ENCODE measurements at regions not wholly inside any gene's neighbourhood (a gene's known extent, or its start where the extent isn't known, plus 50 kb on each side); places are given as distances from the start of the nearest gene placed in this dataset.

DNA sequence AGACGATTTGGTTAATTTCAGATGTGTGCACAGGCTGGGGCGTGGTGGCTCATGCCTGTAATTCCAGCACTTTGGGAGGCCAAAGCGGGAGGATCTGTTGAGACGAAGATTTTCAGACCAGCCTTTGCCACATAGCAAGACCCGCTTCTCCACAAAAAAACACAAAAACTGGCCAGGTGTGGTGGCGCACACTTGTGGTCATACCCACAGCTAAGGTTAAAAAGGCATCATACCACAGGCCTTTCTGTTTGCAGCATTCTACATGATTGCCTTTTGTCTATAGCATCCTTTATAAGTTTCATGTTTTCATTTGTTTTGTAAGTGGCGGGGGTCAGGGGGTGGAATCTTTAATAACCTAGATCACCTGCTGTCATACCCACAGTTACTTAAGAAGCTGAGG, 239.9 kb upstream of the NOX3 start (continued):
- TF ChIP-seq, protein P1, sequence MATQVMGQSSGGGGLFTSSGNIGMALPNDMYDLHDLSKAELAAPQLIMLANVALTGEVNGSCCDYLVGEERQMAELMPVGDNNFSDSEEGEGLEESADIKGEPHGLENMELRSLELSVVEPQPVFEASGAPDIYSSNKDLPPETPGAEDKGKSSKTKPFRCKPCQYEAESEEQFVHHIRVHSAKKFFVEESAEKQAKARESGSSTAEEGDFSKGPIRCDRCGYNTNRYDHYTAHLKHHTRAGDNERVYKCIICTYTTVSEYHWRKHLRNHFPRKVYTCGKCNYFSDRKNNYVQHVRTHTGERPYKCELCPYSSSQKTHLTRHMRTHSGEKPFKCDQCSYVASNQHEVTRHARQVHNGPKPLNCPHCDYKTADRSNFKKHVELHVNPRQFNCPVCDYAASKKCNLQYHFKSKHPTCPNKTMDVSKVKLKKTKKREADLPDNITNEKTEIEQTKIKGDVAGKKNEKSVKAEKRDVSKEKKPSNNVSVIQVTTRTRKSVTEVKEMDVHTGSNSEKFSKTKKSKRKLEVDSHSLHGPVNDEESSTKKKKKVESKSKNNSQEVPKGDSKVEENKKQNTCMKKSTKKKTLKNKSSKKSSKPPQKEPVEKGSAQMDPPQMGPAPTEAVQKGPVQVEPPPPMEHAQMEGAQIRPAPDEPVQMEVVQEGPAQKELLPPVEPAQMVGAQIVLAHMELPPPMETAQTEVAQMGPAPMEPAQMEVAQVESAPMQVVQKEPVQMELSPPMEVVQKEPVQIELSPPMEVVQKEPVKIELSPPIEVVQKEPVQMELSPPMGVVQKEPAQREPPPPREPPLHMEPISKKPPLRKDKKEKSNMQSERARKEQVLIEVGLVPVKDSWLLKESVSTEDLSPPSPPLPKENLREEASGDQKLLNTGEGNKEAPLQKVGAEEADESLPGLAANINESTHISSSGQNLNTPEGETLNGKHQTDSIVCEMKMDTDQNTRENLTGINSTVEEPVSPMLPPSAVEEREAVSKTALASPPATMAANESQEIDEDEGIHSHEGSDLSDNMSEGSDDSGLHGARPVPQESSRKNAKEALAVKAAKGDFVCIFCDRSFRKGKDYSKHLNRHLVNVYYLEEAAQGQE (IDR thresholded peaks at IDR 0.05; ENCODE audit: unreplicated experiment): no peak
- TF ChIP-seq NANOG (IDR thresholded peaks at IDR 0.05; ENCODE audit: borderline replicate concordance): no peak
- no peak for TF ChIP-seq CREB1 (CRISPR knock-in tag; IDR thresholded peaks at IDR 0.05; ENCODE audit: low read depth)
- TF ChIP-seq EZH2phosphoT487 (IDR thresholded peaks at IDR 0.05; ENCODE audit: unreplicated experiment): no peak
- TF ChIP-seq POLR2AphosphoS5 (IDR thresholded peaks at IDR 0.05; ENCODE audit: low read depth): no peak
- no peak for TF ChIP-seq JUNB (IDR thresholded peaks at IDR 0.05; ENCODE audit: unreplicated experiment)
- no peak for TF ChIP-seq ZNF331 (CRISPR knock-in tag; IDR thresholded peaks at IDR 0.05; ENCODE audit: low read depth)
- TF ChIP-seq CTCF (conservative IDR thresholded peaks at IDR 0.05; ENCODE audit: low read depth in 2 of 2): no peak
- no peak for TF ChIP-seq ETS1 (IDR thresholded peaks at IDR 0.05)
- no peak for TF ChIP-seq EZH2 (IDR thresholded peaks at IDR 0.05; ENCODE audit: low read depth, unreplicated experiment)

DNA sequence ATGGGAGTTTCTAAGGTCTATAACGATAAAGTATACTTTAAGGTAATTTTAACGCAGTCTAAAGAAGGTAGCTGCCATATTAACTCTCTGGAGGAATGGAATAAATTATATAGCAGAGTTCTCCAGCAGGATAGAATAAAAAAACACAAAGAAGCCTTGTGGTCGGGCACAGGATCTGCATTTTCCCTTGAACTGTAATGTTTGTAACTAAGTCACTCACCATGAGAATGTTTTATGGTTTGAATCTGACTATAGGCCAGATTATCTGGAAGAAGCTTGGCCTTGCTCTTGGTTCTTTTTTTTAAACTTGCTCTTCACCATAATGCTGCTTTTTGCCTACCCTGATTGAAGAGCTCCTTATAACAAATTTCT, 238.8 kb upstream of the NOX3 start:
- ATAC-seq (no peak), DNase-seq (ENCODE audit: low spot score) (no peak)
- Histone ChIP-seq H4K20me1 (replicated peaks; ENCODE audit: insufficient read depth) (no peaks in the 10 kb centered on the region), H2AFZ (no peak overlapping the region), H3F3A (replicated peaks; ENCODE audit: low read depth) (no peaks in the 10 kb centered on the region), H3K79me2 (replicated peaks; ENCODE audit: insufficient read depth) (no peaks in the 10 kb centered on the region), H3K4me2 (no peak overlapping the region), H3K4me1 (ENCODE audit: insufficient read depth) (no peaks in the 10 kb centered on the region), H3K27ac (ENCODE audit: low read depth) (no peak overlapping the region), H3K36me3 (ENCODE audit: insufficient read depth) (no peaks in the 10 kb centered on the region), H3K27me3 (ENCODE audit: insufficient read depth) (no peaks in the 10 kb centered on the region), H3K9me2 (ENCODE audit: insufficient read depth) (0 out of 2 replicates have a peak, but pooled peaks cover 3% of the 10 kb centered on the region), H3K4me3 (no peak overlapping the region)
- H3K4me1 Mint-ChIP-seq: no peaks in the 10 kb centered on the region
- H3K27me3 Mint-ChIP-seq (ENCODE audit: insufficient read depth, low read depth, poor library complexity): peaks cover 2% of the 10 kb centered on the region
- no peak overlapping the region for H3K27ac Mint-ChIP-seq
- H3K36me3 Mint-ChIP-seq (ENCODE audit: low read depth): no peaks in the 10 kb centered on the region
- no peak overlapping the region for H3K4me3 Mint-ChIP-seq
- H3K9me3 Mint-ChIP-seq: no peaks in the 10 kb centered on the region
- TF ChIP-seq ETS1 (IDR thresholded peaks at IDR 0.05): no peak
- no peak for TF ChIP-seq ZNF114 (CRISPR knock-in tag; IDR thresholded peaks at IDR 0.05)
- TF ChIP-seq CREB1 (CRISPR knock-in tag; IDR thresholded peaks at IDR 0.05; ENCODE audit: low read depth): no peak
- TF ChIP-seq, protein P2, sequence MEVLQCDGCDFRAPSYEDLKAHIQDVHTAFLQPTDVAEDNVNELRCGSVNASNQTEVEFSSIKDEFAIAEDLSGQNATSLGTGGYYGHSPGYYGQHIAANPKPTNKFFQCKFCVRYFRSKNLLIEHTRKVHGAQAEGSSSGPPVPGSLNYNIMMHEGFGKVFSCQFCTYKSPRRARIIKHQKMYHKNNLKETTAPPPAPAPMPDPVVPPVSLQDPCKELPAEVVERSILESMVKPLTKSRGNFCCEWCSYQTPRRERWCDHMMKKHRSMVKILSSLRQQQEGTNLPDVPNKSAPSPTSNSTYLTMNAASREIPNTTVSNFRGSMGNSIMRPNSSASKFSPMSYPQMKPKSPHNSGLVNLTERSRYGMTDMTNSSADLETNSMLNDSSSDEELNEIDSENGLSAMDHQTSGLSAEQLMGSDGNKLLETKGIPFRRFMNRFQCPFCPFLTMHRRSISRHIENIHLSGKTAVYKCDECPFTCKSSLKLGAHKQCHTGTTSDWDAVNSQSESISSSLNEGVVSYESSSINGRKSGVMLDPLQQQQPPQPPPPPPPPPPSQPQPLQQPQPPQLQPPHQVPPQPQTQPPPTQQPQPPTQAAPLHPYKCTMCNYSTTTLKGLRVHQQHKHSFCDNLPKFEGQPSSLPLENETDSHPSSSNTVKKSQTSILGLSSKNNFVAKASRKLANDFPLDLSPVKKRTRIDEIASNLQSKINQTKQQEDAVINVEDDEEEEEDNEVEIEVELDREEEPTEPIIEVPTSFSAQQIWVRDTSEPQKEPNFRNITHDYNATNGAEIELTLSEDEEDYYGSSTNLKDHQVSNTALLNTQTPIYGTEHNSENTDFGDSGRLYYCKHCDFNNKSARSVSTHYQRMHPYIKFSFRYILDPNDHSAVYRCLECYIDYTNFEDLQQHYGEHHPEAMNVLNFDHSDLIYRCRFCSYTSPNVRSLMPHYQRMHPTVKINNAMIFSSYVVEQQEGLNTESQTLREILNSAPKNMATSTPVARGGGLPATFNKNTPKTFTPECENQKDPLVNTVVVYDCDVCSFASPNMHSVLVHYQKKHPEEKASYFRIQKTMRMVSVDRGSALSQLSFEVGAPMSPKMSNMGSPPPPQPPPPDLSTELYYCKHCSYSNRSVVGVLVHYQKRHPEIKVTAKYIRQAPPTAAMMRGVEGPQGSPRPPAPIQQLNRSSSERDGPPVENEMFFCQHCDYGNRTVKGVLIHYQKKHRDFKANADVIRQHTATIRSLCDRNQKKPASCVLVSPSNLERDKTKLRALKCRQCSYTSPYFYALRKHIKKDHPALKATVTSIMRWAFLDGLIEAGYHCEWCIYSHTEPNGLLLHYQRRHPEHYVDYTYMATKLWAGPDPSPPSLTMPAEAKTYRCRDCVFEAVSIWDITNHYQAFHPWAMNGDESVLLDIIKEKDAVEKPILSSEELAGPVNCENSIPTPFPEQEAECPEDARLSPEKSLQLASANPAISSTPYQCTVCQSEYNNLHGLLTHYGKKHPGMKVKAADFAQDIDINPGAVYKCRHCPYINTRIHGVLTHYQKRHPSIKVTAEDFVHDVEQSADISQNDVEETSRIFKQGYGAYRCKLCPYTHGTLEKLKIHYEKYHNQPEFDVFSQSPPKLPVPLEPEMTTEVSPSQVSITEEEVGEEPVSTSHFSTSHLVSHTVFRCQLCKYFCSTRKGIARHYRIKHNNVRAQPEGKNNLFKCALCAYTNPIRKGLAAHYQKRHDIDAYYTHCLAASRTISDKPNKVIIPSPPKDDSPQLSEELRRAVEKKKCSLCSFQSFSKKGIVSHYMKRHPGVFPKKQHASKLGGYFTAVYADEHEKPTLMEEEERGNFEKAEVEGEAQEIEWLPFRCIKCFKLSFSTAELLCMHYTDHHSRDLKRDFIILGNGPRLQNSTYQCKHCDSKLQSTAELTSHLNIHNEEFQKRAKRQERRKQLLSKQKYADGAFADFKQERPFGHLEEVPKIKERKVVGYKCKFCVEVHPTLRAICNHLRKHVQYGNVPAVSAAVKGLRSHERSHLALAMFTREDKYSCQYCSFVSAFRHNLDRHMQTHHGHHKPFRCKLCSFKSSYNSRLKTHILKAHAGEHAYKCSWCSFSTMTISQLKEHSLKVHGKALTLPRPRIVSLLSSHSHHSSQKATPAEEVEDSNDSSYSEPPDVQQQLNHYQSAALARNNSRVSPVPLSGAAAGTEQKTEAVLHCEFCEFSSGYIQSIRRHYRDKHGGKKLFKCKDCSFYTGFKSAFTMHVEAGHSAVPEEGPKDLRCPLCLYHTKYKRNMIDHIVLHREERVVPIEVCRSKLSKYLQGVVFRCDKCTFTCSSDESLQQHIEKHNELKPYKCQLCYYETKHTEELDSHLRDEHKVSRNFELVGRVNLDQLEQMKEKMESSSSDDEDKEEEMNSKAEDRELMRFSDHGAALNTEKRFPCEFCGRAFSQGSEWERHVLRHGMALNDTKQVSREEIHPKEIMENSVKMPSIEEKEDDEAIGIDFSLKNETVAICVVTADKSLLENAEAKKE (CRISPR knock-in tag; IDR thresholded peaks at IDR 0.05): no peak
- no peak for TF ChIP-seq STAT1 (IDR thresholded peaks at IDR 0.05; ENCODE audit: unreplicated experiment)

Data from GM23338 (cell line).